Spinal cord (tissue), 9 donors: ENCODE measurements at regions not wholly inside any gene's neighbourhood (a gene's known extent, or its start where the extent isn't known, plus 50 kb on each side); places are given as distances from the start of the nearest gene placed in this dataset.

Experiments
- DNase-seq, 6 donors: peaks; one replicate each; pipeline versions ENCODE4 v3.0.0 to v3.0.0-alpha.2; 2013 to 2015; ENCODE audit warnings: low spot score in 6 of 6, low read depth in 4 of 6
- H3K27ac ChIP-seq: one replicate; pipeline ENCODE4 v1.5.1; 2013; ENCODE audit warnings: low read depth, low read length, control low read depth
- H3K27me3 ChIP-seq: one replicate; pipeline ENCODE4 v1.6.1; 2013; ENCODE audit warnings: low read length; ENCODE audit not compliant: control insufficient read depth, insufficient read depth
- H3K36me3 ChIP-seq: one replicate; pipeline ENCODE4 v1.6.1; 2013; ENCODE audit warnings: low read length; ENCODE audit not compliant: control insufficient read depth, insufficient read depth
- H3K4me1 ChIP-seq: one replicate; pipeline ENCODE4 v1.6.1; 2013; ENCODE audit warnings: low read length; ENCODE audit not compliant: control insufficient read depth, insufficient read depth
- H3K4me3 ChIP-seq: one replicate; pipeline ENCODE4 v1.5.1; 2013; ENCODE audit warnings: low read depth, low read length, control low read depth
- H3K9me3 ChIP-seq: one replicate; pipeline ENCODE4 v1.6.1; 2013; ENCODE audit warnings: low read length; ENCODE audit not compliant: control insufficient read depth, insufficient read depth
- WGBS: methylation state at CpG from one replicate; pipeline ENCODE4 v1.1.5; 2013; ENCODE audit warnings: missing lambda C conversion rate; ENCODE audit not compliant: insufficient coverage; 5-methylcytosine and 5-hydroxymethylcytosine counted together
- donor health status: healthy.

DNA sequence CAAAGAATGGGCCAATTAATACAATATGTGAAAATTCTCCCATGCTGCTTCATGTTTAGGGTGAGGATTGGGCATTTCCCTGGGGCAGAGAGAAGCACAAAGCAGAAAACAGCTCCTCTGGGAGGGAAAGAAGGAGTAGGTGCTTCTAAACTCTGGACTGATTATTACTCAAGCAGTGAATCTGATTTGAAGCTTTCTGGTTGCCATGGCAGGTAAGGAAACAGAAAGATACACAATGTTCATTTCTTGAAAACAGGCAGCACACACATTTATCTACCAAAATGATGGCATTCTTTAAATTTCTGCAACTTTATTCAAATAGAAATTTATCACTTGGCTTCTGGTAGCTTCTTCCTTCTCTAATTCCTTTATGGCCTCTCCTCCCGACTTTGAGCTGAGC, 305.4 kb upstream of the CHD6 start:
- Histone ChIP-seq H3K27ac (no peak overlapping the region), H3K36me3 (no peaks in the 10 kb centered on the region), H3K4me1 (no peaks in the 10 kb centered on the region), H3K9me3 (no peaks in the 10 kb centered on the region), H3K27me3 (no peaks in the 10 kb centered on the region), H3K4me3 (no peak overlapping the region)
- peak in 1 of 6 donors; percentile 55 for DNase-seq
- WGBS: no CpG with 5 or more reads among the region's 1 CpG

DNA sequence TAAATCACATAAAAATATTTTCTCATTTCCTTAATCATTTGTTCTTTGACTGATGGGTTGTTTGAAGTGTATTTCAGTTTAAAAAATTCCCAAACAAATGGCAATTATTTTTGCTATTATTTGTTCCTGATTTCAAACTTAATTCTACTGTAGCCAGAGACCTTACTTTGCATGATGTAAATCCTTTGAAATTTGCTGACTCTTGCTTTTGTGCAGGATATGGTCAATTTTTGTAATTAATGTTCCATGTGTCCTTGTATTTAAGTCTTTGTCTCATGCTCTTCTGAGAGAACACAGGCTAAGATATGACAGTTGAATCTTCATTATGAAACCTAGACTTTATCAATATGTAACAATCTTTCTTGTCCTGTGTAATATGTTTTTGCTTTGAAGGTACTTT, 295.0 kb upstream of the CHD6 start:
- H3K4me1 ChIP-seq: no peaks in the 10 kb centered on the region
- H3K9me3 ChIP-seq: no peaks in the 10 kb centered on the region
- no peak overlapping the region for H3K27ac ChIP-seq
- no peak for DNase-seq
- no peak overlapping the region for H3K4me3 ChIP-seq
- no peaks in the 10 kb centered on the region for H3K27me3 ChIP-seq
- H3K36me3 ChIP-seq: no peaks in the 10 kb centered on the region

DNA sequence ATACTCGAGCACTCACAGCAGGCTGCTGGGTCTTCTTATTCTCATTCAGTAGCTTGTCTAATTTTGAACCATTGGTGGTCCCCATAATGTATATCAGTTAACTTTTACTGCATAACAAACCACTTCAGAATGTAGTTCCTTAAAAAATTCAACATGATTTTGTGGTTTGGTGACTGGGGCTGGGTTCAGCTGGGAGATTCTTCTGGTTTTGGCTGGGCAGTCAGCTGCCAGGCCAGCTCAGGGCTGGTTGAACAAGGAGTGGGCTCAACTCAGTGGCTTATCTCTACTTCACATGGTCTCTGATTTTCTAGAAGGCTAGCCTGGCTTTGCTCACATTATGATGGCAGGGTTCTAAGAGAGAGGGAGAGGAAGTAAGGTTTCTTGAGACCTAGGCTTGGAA, 292.4 kb upstream of the CHD6 start:
- no peak for DNase-seq
- H3K9me3 ChIP-seq: no peaks in the 10 kb centered on the region
- no peak overlapping the region for H3K27ac ChIP-seq
- no peaks in the 10 kb centered on the region for H3K27me3 ChIP-seq
- H3K4me1 ChIP-seq: no peaks in the 10 kb centered on the region
- H3K4me3 ChIP-seq: no peak overlapping the region
- no CpG with 5 or more reads among the region's 1 CpG for WGBS
- no peaks in the 10 kb centered on the region for H3K36me3 ChIP-seq

DNA sequence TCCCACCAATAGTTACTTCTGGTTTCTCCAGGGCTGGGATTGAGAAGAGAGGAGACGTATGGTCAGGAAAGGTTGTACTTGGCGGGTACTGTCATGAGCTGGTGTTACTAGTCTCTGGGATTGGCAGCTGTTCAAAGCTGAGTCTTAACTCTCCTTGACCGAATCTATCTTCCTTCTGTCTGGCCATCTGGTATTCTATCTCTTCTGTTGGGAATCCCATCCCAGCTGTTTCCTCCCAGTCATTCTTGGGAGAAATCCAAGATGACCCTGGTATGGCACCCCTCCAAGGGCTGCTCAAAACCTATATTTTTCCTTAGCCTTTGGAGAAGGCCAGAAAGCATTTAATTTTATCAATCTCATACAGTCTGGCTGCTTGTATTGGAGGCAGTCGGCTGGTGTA, 287.0 kb upstream of the CHD6 start:
- WGBS: 63% methylated on average over 3 of the region's 4 CpGs
- no peak overlapping the region for H3K4me3 ChIP-seq
- no peaks in the 10 kb centered on the region for H3K27me3 ChIP-seq
- H3K9me3 ChIP-seq: no peaks in the 10 kb centered on the region
- DNase-seq: peak in 2 of 6 donors; percentile 42 to 45
- no peaks in the 10 kb centered on the region for H3K4me1 ChIP-seq
- H3K36me3 ChIP-seq: no peaks in the 10 kb centered on the region
- H3K27ac ChIP-seq: no peak overlapping the region

DNA sequence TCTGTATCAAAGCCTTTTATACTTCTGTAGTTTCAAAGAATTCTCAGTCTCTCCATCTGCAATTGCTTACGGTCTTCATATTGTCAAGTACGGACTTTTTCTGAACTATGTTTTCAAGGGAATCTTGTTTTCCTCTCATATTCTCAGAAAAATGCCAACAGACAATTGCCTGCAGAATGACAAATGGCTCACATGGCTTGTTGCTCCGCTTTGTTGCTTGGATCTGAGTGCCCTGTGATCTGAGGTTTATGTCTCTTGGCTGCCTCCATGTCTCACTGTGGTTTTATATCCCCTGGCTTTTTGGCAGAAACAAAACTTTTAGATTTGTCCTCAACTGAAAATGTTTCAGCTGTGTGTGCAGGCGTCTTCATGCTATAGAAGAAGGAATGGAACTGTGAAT, 285.4 kb upstream of the CHD6 start:
- DNase-seq: peak in 3 of 6 donors; percentile 33 to 63 (median 40)
- WGBS: 48% methylated on average over 4 of the region's 4 CpGs
- no peak overlapping the region for H3K27ac ChIP-seq
- H3K4me3 ChIP-seq: no peak overlapping the region
- no peaks in the 10 kb centered on the region for H3K9me3 ChIP-seq
- H3K36me3 ChIP-seq: no peaks in the 10 kb centered on the region
- no peaks in the 10 kb centered on the region for H3K4me1 ChIP-seq
- H3K27me3 ChIP-seq: no peaks in the 10 kb centered on the region

DNA sequence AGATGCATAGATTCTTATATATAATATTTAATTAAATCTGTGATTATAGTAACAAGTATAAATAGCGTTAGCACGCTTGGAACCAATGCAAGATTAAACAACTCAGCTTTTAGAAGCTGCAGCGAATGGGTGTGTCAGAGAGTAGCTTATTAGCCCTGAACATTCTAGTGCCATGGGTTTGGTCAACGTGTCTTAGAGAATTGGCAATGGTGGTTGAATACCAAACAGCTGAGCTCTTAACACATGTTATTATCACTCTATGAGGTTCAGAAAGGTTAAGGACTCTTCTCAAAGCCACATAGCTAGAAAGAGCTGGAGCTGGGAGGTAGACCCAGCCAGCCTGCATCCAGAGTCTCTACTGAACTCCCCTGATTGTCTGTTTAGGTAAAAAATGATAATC, 284.2 kb upstream of the CHD6 start:
- DNase-seq: no peak

DNA sequence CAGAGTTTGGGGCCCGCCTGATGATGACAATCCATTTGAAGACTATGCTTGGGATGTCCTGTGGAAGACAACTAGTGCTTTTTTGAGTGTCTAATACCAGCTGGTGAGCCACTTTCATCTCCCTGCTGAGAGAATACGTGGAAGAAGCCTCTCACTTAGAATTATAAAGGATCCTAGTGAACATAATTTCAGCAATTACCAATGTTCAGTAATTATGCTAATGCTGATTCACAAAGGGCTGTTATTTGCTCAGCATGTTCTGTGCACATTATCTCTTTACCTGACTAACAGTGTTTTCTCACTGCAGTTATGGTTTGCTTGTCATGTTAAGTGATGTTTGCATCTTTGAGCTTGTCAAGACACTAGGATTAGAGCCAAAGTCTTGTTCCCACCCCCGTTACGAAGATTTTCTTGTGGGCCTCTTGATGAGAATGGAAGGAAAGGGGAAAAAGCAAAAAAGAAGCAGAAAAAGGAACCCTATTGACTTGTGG, 282.1 kb upstream of the CHD6 start:
- no peaks in the 10 kb centered on the region for H3K36me3 ChIP-seq
- no peak overlapping the region for H3K4me3 ChIP-seq
- peak in 1 of 6 donors; percentile 67 for DNase-seq
- H3K9me3 ChIP-seq: no peaks in the 10 kb centered on the region
- no peaks in the 10 kb centered on the region for H3K4me1 ChIP-seq
- 92% methylated on average over 2 of the region's 4 CpGs for WGBS
- no peak overlapping the region for H3K27ac ChIP-seq
- H3K27me3 ChIP-seq: no peaks in the 10 kb centered on the region

More for the DNA sequence above, 284.2 kb upstream of the CHD6 start:
- WGBS: 80% methylated on average over 1 of the region's 4 CpGs
- Histone ChIP-seq H3K9me3 (no peaks in the 10 kb centered on the region), H3K36me3 (no peaks in the 10 kb centered on the region), H3K4me3 (no peak overlapping the region), H3K27ac (no peak overlapping the region), H3K27me3 (no peaks in the 10 kb centered on the region), H3K4me1 (no peaks in the 10 kb centered on the region)

DNA sequence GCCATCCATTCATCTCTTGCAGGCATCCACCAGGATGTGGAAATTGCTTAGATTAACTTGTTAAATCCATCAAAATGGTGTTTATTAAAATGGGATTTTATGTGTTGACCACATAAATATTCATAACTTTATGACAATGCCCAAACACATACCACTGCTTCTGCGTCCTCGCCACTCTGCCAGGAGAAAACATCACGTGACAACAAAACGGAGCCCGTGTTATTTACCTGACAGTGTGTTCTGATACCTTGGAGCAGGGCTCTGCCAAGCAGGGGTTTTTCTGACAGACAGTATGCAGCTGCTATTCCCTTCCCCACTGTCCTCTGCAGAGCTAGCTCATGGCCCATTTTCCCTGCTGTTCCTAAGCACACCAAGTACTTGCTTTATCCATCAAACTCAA, 279.5 kb upstream of the CHD6 start:
- Histone ChIP-seq H3K36me3 (no peaks in the 10 kb centered on the region), H3K27me3 (no peaks in the 10 kb centered on the region), H3K4me3 (no peak overlapping the region), H3K9me3 (no peaks in the 10 kb centered on the region), H3K27ac (no peak overlapping the region), H3K4me1 (no peaks in the 10 kb centered on the region)
- WGBS: 99% methylated on average over 5 of the region's 5 CpGs
- no peak for DNase-seq

DNA sequence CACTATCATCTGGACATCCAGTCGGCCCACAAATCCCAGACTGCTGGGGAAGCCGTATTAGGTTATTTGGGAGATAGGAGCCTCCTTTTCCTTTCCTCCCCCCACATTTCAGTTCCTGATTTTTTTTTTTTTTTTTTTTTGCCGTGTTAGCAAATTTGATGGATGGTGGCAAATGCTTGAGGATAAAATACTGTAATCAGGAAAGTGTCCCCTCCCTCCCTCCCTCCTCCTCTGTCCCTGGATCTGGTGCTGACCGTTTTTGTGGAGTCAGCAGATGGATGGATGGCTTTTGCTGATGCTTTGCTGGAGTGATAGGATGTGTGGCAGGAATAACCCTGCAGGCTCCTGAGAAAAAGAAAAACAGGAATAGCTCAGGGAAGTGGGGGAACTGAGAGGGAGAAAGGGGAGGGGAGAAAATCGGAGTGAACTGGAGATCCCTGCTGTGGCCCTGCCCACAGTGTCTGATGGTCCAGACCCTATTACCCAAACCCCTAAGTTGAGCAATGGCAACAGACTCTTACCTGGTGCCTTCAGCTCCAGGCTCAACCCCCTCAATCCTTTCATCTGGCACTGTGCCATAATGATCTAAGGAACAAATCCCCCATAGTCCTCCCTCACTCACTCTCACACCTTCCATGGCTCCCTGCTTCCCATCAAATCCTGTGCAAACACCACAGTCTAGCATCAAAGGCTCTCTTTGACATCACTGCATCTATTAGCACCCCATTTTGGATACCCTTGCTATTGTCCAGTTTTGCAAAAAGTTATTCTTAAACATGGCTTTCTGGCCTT, 277.3 kb upstream of the CHD6 start:
- Histone ChIP-seq H3K27ac (no peak overlapping the region), H3K9me3 (no peaks in the 10 kb centered on the region), H3K27me3 (no peaks in the 10 kb centered on the region), H3K4me3 (no peak overlapping the region), H3K36me3 (no peaks in the 10 kb centered on the region), H3K4me1 (no peaks in the 10 kb centered on the region)
- WGBS: no CpG with 5 or more reads among the region's 5 CpGs
- peak in 1 of 6 donors; percentile 50 for DNase-seq

DNA sequence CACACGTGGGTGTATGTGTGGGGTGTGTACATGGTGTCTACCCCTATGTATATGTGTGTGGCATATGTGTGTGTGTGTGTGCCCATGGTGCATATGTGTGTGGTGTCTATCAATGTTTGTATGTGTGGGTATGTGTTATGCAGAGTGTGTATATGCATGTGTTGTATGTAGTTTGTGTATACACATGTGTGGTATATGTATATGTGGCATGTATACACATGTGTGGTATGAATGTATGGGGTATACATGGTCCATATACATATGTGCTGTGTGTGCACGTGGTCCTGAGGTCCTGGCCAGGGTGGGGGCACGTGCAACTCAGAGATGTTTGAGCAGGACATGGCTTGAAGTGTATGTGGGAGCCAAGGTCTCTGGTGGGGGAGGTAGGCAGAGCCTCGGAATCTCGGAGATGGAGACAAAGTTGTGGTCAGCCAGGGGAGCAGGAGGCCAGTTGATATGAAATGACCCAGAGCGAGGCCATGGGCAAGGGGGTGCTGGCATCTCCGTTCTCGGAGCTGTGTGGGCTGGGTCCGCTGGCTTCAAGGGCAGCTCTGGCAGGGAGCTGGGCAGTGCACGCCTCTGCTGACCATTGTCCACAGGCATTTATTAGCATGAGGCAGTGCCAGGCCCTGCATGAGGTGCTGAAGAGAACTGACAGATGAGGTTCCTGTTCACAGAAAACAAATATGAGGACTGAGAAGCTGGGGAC, 276.2 kb upstream of the CHD6 start:
- H3K27ac ChIP-seq: no peak overlapping the region
- DNase-seq: no peak
- H3K27me3 ChIP-seq: no peaks in the 10 kb centered on the region
- WGBS: 91% methylated on average over 10 of the region's 10 CpGs
- H3K4me1 ChIP-seq: no peaks in the 10 kb centered on the region
- no peaks in the 10 kb centered on the region for H3K9me3 ChIP-seq
- no peak overlapping the region for H3K4me3 ChIP-seq
- no peaks in the 10 kb centered on the region for H3K36me3 ChIP-seq
